K562 (cell line): ENCODE measurements at regions not wholly inside any gene's neighbourhood (a gene's known extent, or its start where the extent isn't known, plus 50 kb on each side); places are given as distances from the start of the nearest gene placed in this dataset.

Source experiments
- C11orf30 ChIP-seq: fragments of 450-650 bp; IDR thresholded peaks from 2 replicates; pipeline ENCODE4 v1.6.1; 2016; ENCODE audit warnings: low read depth, mild to moderate bottlenecking
- DIDO1 ChIP-seq: fragments of 450-650 bp; IDR thresholded peaks from 2 replicates; pipeline ENCODE4 v1.6.1; 2016; ENCODE audit warnings: low read depth, missing biosample characterization, missing genetic modification characterization
- DNMT1 ChIP-seq: fragments of 450-650 bp; IDR thresholded peaks from 2 replicates; pipeline ENCODE4 v1.6.1; 2016; ENCODE audit warnings: antibody characterized with exemption, mild to moderate bottlenecking
- ETS2 ChIP-seq: IDR thresholded peaks from 2 replicates; pipeline ENCODE4 v1.6.1; 2016; ENCODE audit warnings: borderline replicate concordance, missing genetic modification characterization, mild to moderate bottlenecking, moderate library complexity, missing compliant biosample characterization; ENCODE audit not compliant: poor library complexity, severe bottlenecking
- HDAC6 ChIP-seq: IDR thresholded peaks from 2 replicates; pipeline ENCODE4 v1.6.1; 2012; ENCODE audit warnings: low read depth, mild to moderate bottlenecking, control low read depth, inconsistent platforms, low read length, moderate library complexity
- HSF4 ChIP-seq: fragments of 250-450 bp; sonication (Bioruptor Pico); IDR thresholded peaks from 2 replicates; pipeline ENCODE4 v2.1.2; 2022; ENCODE audit warnings: mild to moderate bottlenecking, moderate library complexity, borderline replicate concordance
- MTA1 ChIP-seq: fragments of 450-650 bp; IDR thresholded peaks from 2 replicates; pipeline ENCODE4 v1.6.1; 2017; ENCODE audit warnings: borderline replicate concordance
- MYC ChIP-seq, 2 experiments: fragments of 250-450 bp in 1 of 2; sonication (Bioruptor Pico) in 1 of 2; IDR thresholded peaks; 2 replicates each; pipeline versions ENCODE4 v1.5.1 to v1.6.1; 2012 to 2021; ENCODE audit warnings: low read depth in 2 of 2, borderline replicate concordance in 1 of 2, improper control_type of control experiment in 1 of 2, low read length in 1 of 2, mild to moderate bottlenecking in 1 of 2, moderate library complexity in 1 of 2
- NCOA6 ChIP-seq: fragments of 450-650 bp; IDR thresholded peaks from 2 replicates; pipeline ENCODE4 v1.6.1; 2017; ENCODE audit warnings: mild to moderate bottlenecking
- NUFIP1 ChIP-seq: fragments of 450-650 bp; IDR thresholded peaks from 2 replicates; pipeline ENCODE4 v1.6.1; 2018; ENCODE audit not compliant: partially characterized antibody
- RBM25 ChIP-seq: fragments of 200-400 bp; formaldehyde crosslinking; IDR thresholded peaks from 2 replicates; pipeline ENCODE4 v1.6.1; 2018; ENCODE audit warnings: low read length, low read depth, moderate library complexity; ENCODE audit not compliant: severe bottlenecking
- SMARCC2 ChIP-seq: fragments of 450-650 bp; IDR thresholded peaks from 2 replicates; pipeline ENCODE4 v1.6.1; 2017; ENCODE audit warnings: antibody characterized with exemption, moderate library complexity, mild to moderate bottlenecking, low read depth
- SREBF1 ChIP-seq: fragments of 150-350 bp; IDR thresholded peaks from 2 replicates; pipeline ENCODE4 v1.6.1; 2014; ENCODE audit warnings: antibody characterized with exemption, low read depth, low read length, borderline replicate concordance
- SRSF7 ChIP-seq: fragments of 200-400 bp; formaldehyde crosslinking; optimal IDR thresholded peaks from 2 replicates; pipeline ENCODE3; 2017; ENCODE audit warnings: mild to moderate bottlenecking, low read depth, low read length
- SRSF9 ChIP-seq: fragments of 200-400 bp; formaldehyde crosslinking; IDR thresholded peaks from 2 replicates; pipeline ENCODE4 v1.6.1; 2017; ENCODE audit warnings: low read depth, low read length, borderline replicate concordance
- TAF1 ChIP-seq: IDR thresholded peaks from 2 replicates; pipeline ENCODE4 v1.6.1; 2011; ENCODE audit warnings: mild to moderate bottlenecking, low read length, moderate library complexity; ENCODE audit not compliant: insufficient read depth, control insufficient read depth, severe bottlenecking; ENCODE audit errors: extremely low read depth
- ZFPM2 ChIP-seq: fragments of 250-450 bp; sonication (Bioruptor Pico); IDR thresholded peaks from 2 replicates; pipeline ENCODE4 v1.5.1; 2022; ENCODE audit warnings: mild to moderate bottlenecking
- ZNF133 ChIP-seq: fragments of 250-450 bp; sonication (Bioruptor Pico); IDR thresholded peaks from 2 replicates; pipeline ENCODE4 v1.4.0; 2020; ENCODE audit warnings: mild to moderate bottlenecking
- ZNF165 ChIP-seq: fragments of 250-450 bp; sonication (Bioruptor Pico); IDR thresholded peaks from 2 replicates; pipeline ENCODE4 v1.4.0; 2020; ENCODE audit warnings: borderline replicate concordance
- ZNF24 ChIP-seq: fragments of 450-650 bp; IDR thresholded peaks from 2 replicates; pipeline ENCODE4 v1.6.1; 2016
- ZNF444 ChIP-seq: fragments of 250-450 bp; sonication (Bioruptor Pico); IDR thresholded peaks from 2 replicates; pipeline ENCODE4 v1.4.0; 2020; ENCODE audit warnings: mild to moderate bottlenecking, moderate library complexity
- ZNF830 ChIP-seq: fragments of 250-450 bp; sonication (Bioruptor Pico); IDR thresholded peaks from 2 replicates; pipeline ENCODE4 v1.5.0; 2021; ENCODE audit warnings: mild to moderate bottlenecking
- TF ChIP-seq, protein P1 (sequence below): fragments of 450-650 bp; formaldehyde crosslinking; IDR thresholded peaks from 2 replicates; pipeline ENCODE4 v1.4.0; 2020; ENCODE audit warnings: mild to moderate bottlenecking, moderate library complexity
- TF ChIP-seq, protein P2 (sequence below): conservative IDR thresholded peaks from 2 replicates; pipeline ENCODE4 v1.6.1; 2011; ENCODE audit warnings: low read depth, mild to moderate bottlenecking, low read length; ENCODE audit not compliant: control insufficient read depth
- TF ChIP-seq, protein P3 (sequence below): IDR thresholded peaks from 2 replicates; pipeline ENCODE4 v1.6.1; 2011; ENCODE audit warnings: borderline replicate concordance, low read depth, mild to moderate bottlenecking, moderate library complexity, low read length; ENCODE audit not compliant: insufficient read depth, poor library complexity, severe bottlenecking

DNA sequence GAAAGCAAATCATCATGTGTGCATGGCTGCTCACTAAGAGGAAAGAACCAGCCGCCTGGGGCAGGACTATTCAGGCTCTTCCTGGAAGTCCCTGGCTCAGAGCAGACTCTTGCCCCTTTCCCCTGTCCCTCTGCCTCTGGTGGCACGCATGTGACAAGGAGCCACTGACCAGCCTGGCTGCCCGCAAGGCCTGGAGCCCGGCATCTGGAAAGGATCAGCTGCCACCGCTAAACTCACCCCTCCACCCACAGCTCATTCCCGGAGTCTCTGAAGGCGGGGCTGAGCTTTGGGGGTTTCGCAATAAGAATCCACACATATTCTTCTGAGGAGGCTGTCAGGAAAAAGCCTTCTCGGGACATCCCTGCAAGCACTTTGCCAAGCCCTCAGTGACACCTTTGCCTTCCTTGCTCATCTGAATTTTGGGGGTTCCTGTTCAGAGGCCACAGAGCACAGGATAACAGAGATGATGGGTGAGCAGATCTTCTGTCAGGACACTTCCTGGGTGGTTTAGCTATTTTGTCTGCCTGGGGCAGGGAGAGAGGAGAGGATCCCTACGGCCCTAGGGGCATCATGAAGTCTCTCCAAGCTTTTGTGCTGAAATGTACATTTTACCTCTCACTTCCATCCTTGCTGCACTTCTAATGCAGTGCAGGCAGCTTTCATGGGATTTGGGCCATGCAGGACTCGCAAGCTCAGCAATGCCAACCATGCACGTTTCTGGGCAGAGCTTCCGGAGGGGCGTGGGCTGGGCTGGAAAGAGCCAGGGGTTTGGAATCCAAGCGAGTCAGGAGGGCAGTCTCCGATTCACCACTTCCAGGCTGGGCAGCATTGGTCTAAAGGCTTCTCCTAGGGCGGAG is 124.8 kb upstream of the MAP1LC3B2 start (continued):
- TF ChIP-seq TAF1 = peak; percentile 10
- no peak for TF ChIP-seq C11orf30
- TF ChIP-seq, protein P1, sequence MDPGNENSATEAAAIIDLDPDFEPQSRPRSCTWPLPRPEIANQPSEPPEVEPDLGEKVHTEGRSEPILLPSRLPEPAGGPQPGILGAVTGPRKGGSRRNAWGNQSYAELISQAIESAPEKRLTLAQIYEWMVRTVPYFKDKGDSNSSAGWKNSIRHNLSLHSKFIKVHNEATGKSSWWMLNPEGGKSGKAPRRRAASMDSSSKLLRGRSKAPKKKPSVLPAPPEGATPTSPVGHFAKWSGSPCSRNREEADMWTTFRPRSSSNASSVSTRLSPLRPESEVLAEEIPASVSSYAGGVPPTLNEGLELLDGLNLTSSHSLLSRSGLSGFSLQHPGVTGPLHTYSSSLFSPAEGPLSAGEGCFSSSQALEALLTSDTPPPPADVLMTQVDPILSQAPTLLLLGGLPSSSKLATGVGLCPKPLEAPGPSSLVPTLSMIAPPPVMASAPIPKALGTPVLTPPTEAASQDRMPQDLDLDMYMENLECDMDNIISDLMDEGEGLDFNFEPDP (CRISPR knock-in tag) = no peak
- no peak for TF ChIP-seq ZNF133 (CRISPR knock-in tag)
- no peak for TF ChIP-seq MTA1
- TF ChIP-seq NUFIP1 = no peak
- TF ChIP-seq ZNF444 (CRISPR knock-in tag) = no peak
- TF ChIP-seq MYC (IDR thresholded peaks at IDR 0.05; ENCODE audit: low read depth, low read length) = 0 out of 2 replicates have a peak, but pooled peaks have one; percentile 20
- no peak for TF ChIP-seq MYC (CRISPR knock-in tag; IDR thresholded peaks at IDR 0.05; ENCODE audit: borderline replicate concordance, low read depth)
- TF ChIP-seq, protein P2, sequence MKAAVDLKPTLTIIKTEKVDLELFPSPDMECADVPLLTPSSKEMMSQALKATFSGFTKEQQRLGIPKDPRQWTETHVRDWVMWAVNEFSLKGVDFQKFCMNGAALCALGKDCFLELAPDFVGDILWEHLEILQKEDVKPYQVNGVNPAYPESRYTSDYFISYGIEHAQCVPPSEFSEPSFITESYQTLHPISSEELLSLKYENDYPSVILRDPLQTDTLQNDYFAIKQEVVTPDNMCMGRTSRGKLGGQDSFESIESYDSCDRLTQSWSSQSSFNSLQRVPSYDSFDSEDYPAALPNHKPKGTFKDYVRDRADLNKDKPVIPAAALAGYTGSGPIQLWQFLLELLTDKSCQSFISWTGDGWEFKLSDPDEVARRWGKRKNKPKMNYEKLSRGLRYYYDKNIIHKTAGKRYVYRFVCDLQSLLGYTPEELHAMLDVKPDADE = no peak
- no peak for TF ChIP-seq SRSF7
- TF ChIP-seq SMARCC2 = no peak
- TF ChIP-seq ZNF24 = no peak
- no peak for TF ChIP-seq SREBF1
- no peak for TF ChIP-seq SRSF9
- no peak for TF ChIP-seq DNMT1
- no peak for TF ChIP-seq ZFPM2 (CRISPR knock-in tag)
- TF ChIP-seq HDAC6 = no peak
- TF ChIP-seq, protein P3, sequence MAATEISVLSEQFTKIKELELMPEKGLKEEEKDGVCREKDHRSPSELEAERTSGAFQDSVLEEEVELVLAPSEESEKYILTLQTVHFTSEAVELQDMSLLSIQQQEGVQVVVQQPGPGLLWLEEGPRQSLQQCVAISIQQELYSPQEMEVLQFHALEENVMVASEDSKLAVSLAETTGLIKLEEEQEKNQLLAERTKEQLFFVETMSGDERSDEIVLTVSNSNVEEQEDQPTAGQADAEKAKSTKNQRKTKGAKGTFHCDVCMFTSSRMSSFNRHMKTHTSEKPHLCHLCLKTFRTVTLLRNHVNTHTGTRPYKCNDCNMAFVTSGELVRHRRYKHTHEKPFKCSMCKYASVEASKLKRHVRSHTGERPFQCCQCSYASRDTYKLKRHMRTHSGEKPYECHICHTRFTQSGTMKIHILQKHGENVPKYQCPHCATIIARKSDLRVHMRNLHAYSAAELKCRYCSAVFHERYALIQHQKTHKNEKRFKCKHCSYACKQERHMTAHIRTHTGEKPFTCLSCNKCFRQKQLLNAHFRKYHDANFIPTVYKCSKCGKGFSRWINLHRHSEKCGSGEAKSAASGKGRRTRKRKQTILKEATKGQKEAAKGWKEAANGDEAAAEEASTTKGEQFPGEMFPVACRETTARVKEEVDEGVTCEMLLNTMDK = no peak
- TF ChIP-seq ETS2 (tag) = no peak
- TF ChIP-seq RBM25 = no peak
- TF ChIP-seq ZNF830 (CRISPR knock-in tag) = no peak
- TF ChIP-seq NCOA6 = no peak
- TF ChIP-seq DIDO1 (tag) = no peak
- TF ChIP-seq HSF4 (CRISPR knock-in tag) = no peak
- no peak for TF ChIP-seq ZNF165 (CRISPR knock-in tag)
